ENCODE measurements at regions not wholly inside any gene's neighbourhood (a gene's known extent, or its start where the extent isn't known, plus 50 kb on each side); places are given as distances from the start of the nearest gene placed in this dataset.

GRCh38 chr17:71464241-71464640, 656.6 kb upstream of the SOX9 start:
- TF ChIP-seq CTCF (IDR thresholded peaks at IDR 0.05), result no peak
- no peak for TF ChIP-seq POLR2AphosphoS5 (IDR thresholded peaks at IDR 0.05)
- no peak for TF ChIP-seq POLR2A (IDR thresholded peaks at IDR 0.05; ENCODE audit: low read depth)
- TF ChIP-seq EP300 (IDR thresholded peaks at IDR 0.05), result no peak
- WGBS, result 91% methylated on average over 4 of the region's 4 CpGs
- Histone ChIP-seq H3K4me1 (no peaks in the 10 kb centered on the region), H3K4me3 (no peak overlapping the region), H3K9me3 (no peaks in the 10 kb centered on the region), H3K27ac (replicated peaks in 1 of 4) (no peak overlapping the region), H3K36me3 (no peaks in the 10 kb centered on the region), H3K27me3 (no peaks in the 10 kb centered on the region)
- no peak for DNase-seq (ENCODE audit: extremely low spot score)
- intact Hi-C loops (cut with DNase I), result loop anchor here (10.0 kb wide), 1 partner anchor 1071 kb away; no protein-coding TSS in a partner anchor

GRCh38 chr17:71464751-71465150, 656.1 kb upstream of the SOX9 start:
- TF ChIP-seq EP300 (IDR thresholded peaks at IDR 0.05), result no peak
- TF ChIP-seq CTCF (IDR thresholded peaks at IDR 0.05), result no peak
- no peaks in the 10 kb centered on the region for H3K4me1 ChIP-seq
- no peak for DNase-seq (ENCODE audit: extremely low spot score)
- no peak overlapping the region for H3K4me3 ChIP-seq
- WGBS, result 84% methylated on average over 5 of the region's 5 CpGs
- no peaks in the 10 kb centered on the region for H3K36me3 ChIP-seq
- no peaks in the 10 kb centered on the region for H3K27me3 ChIP-seq
- H3K9me3 ChIP-seq, result no peaks in the 10 kb centered on the region
- intact Hi-C loops (cut with DNase I), result loop anchor here (10.0 kb wide), 1 partner anchor 1070 kb away; no protein-coding TSS in a partner anchor
- no peak overlapping the region for H3K27ac ChIP-seq (replicated peaks in 1 of 4)

- Histone ChIP-seq H3K27me3 (no peaks in the 10 kb centered on the region), H3K36me3 (no peaks in the 10 kb centered on the region), H3K9me3 (no peaks in the 10 kb centered on the region), H3K4me1 (no peaks in the 10 kb centered on the region), H3K4me3 (no peak overlapping the region), H3K27ac (replicated peaks in 1 of 4) (no peak overlapping the region)
- DNase-seq (ENCODE audit: extremely low spot score), result no peak
- WGBS, result 81% methylated on average over 2 of the region's 2 CpGs
- intact Hi-C loops (cut with DNase I), result loop anchor here (10.0 kb wide), 1 partner anchor 1067 kb away; no protein-coding TSS in a partner anchor
- TF ChIP-seq POLR2AphosphoS5 (IDR thresholded peaks at IDR 0.05), result no peak
- no peak for TF ChIP-seq CTCF (IDR thresholded peaks at IDR 0.05)
- TF ChIP-seq POLR2A (IDR thresholded peaks at IDR 0.05; ENCODE audit: low read depth), result no peak
- no peak for TF ChIP-seq EP300 (IDR thresholded peaks at IDR 0.05)
Observed at GRCh38 chr17:71467719-71468118, 653.1 kb upstream of the SOX9 start.

- no peak overlapping the region for H3K27ac ChIP-seq (replicated peaks in 1 of 4)
- WGBS, result 77% methylated on average over 3 of the region's 3 CpGs
- TF ChIP-seq CTCF (IDR thresholded peaks at IDR 0.05), result no peak
- TF ChIP-seq POLR2AphosphoS5 (IDR thresholded peaks at IDR 0.05), result no peak
- no peak for TF ChIP-seq POLR2A (IDR thresholded peaks at IDR 0.05; ENCODE audit: low read depth)
- TF ChIP-seq EP300 (IDR thresholded peaks at IDR 0.05), result no peak
- intact Hi-C loops (cut with DNase I), result loop anchor here (5.0 kb wide), 1 partner anchor 647 kb away; no protein-coding TSS in a partner anchor
- H3K27me3 ChIP-seq, result no peaks in the 10 kb centered on the region
- no peaks in the 10 kb centered on the region for H3K4me1 ChIP-seq
- no peaks in the 10 kb centered on the region for H3K36me3 ChIP-seq
- DNase-seq (ENCODE audit: extremely low spot score), result no peak
- no peaks in the 10 kb centered on the region for H3K9me3 ChIP-seq
- H3K4me3 ChIP-seq, result no peak overlapping the region
Observed at GRCh38 chr17:71470062-71470461, 650.8 kb upstream of the SOX9 start.
